ENCODE measurements at regions not wholly inside any gene's neighbourhood (a gene's known extent, or its start where the extent isn't known, plus 50 kb on each side); places are given as distances from the start of the nearest gene placed in this dataset.
"Not testable (repeated sequence)": the region's sequence is repeated elsewhere in the genome, so short reads cannot be mapped to it uniquely, and the experiment has no call there.

DNA sequence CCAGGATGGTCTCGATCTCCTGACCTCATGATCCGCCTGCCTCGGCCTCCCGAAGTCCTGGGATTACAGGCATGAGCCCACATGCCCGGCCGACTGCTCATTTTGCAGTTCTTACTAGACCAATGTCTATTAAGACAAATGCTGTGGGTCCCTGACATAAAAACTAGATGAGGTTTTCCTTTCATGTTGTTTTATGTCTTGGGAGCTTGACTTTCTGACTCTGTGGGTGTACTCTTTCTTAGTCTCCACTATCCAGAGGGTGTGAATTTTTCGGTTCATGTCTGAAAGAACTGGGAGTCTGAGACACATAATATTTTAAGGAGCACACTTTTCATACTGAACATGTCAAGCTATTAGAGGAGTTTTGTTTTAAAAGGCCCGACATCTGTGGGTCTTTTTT lies 744.9 kb upstream of the B3GALT2 start:
- DNase-seq (ENCODE audit: low read depth in 2 of 2): no peak

DNA sequence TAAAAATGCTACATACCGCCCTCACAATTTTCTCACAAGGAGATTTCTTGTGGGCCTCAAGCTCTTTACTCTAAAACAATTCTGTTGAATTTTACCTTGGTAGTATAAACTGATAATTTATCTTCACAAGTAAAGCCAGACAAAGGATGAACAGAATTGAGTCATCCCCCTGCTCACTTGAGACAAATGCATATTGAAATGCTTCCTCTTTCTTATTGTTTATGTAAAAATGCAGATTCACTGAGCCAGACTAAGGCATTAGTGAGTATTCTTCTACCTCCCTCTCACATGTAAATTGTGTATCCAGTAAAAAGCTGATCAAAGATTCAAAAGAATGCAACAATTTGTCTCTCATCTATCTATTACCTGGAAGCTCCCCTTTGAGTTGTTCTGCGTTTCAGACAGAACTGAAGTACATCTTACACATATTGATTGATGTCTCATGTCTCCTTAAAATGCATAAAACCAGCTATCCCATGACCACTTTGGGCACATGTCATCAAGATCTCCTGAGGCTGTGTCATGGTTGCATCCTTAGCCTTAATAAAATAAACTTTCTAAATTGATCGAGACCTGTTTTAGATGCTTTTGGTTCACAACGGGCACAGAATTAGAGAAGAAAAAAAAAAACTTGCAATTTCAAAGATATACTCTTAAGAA lies 743.1 kb upstream of the B3GALT2 start:
- no peak for DNase-seq (ENCODE audit: low read depth in 2 of 2)

DNA sequence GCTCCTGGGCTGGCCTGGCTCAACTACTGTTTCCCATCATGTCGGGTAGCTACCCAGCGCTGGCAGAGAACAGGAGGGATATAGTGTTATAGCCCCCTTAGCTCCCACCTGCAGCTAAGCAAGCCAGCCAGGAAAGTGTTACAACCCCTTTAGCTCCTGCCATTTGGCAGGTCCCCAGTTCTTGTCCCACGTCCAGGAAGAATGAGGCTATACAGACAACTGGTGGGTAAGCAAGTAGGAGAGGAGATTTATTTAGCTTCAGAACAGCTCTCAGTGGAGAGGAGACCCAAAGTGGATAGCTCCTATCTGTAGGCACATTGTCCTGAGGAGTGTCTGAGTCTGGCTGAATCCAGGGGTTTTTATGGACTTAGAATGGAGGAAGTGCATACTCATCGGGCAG lies 741.1 kb upstream of the B3GALT2 start:
- no peak for DNase-seq (ENCODE audit: low read depth in 2 of 2)

DNA sequence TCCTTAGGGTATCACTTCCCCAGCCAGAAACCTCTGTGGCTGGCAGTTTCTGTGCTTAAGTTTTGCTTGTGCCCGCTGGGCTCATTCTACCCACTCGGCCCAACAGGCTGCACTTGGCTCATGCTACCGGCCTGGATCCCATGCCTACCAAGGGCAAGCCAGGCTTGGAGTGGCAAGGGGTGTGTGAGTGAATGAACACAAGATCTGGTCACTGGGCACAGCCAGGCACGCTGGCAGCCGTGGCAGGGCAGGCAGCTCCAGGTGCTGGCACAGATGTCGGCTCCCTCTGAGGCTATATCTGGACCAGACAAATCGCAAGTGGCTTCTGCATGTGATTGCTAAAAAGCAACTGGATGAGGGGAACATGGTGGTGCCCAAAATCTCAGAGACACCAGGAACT lies 740.5 kb upstream of the B3GALT2 start:
- DNase-seq (ENCODE audit: low read depth in 2 of 2): no peak

DNA sequence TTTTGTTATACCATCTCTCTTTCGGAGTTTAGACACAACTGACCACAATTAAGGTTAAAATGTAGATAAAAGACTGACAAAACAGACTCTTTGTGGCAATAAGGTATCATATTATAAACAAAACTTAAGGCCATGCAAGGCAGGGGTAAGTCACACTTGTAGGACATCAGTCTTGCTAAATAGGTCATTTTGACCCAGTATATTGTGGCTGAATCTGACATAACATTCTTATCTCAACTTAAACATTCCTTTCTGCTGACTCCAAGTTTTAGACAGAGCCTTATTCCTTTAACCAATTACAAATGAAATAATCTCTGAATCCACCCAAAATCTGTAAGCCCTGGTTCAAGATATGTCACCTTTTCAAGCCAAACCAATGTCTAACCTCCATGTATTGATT lies 733.4 kb upstream of the B3GALT2 start:
- no peak for DNase-seq (ENCODE audit: low read depth in 2 of 2)

DNA sequence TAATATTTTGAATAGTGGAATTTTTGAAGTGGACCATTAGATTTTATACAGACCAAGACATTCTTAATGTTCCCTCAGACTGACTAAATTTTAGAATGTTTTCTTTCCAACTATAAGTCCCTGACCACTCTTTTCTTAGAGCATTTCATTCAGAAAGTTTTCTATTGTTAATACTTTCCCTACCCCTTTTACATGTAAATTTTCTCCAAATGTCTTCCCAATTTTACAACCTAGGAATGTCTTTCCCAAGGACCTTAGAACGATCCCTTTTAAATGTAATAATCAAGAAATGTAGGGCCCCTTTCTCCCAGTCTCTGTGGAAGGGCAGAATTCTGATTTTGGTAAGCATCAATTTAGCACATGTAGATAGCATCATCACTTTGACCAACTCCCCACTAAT lies 730.0 kb upstream of the B3GALT2 start:
- no peak for DNase-seq (ENCODE audit: low read depth in 2 of 2)

DNA sequence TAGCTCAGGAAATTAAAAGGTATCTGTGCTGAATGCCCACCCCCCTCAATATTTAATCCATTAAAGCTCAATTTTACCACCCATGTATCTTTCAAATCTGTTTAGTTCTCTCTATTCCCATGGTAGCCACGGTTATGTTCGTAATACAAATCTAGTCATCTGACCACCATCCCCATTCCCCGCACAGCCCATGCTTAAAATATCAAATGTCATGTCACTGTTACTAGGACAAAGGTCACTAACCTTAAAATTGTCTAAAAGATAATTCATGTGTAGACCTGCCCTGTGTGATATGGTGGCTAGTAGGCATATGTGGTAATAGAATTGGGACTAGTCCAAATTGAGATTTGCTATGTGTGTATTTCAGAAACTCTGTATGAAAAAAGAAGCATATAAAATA lies 728.5 kb upstream of the B3GALT2 start:
- DNase-seq (ENCODE audit: low read depth in 2 of 2): no peak

DNA sequence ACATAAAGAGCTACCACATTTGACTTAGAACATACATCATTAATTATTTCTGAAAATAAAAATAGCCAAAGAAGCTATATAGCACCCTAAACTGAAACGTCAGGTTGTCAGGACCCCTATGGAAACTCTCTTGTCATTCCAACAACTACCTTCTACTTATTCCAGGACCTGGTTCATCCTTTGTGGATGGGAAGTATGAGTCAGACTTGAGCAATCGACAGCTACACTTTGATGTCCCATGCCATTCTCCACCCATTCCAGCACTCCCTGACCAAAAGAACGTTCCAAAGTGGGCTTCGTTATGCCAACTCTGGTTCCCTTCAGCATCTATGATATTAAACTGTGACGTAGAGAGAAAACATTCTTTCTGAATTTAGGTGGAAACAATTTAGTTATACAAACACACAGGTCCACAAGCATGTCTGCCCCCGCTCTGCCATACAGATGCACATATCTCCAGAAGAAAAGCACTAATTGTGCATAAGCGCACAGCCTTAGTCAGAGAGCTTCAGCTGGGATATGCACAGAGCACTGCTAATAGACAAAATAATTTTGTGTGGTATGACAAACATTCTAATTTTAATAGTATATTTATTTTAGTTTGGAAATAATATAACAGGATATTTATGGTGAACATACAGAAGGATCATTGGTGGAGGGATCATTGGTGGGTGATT lies 723.1 kb upstream of the B3GALT2 start:
- DNase-seq (ENCODE audit: low read depth in 2 of 2): no peak

DNA sequence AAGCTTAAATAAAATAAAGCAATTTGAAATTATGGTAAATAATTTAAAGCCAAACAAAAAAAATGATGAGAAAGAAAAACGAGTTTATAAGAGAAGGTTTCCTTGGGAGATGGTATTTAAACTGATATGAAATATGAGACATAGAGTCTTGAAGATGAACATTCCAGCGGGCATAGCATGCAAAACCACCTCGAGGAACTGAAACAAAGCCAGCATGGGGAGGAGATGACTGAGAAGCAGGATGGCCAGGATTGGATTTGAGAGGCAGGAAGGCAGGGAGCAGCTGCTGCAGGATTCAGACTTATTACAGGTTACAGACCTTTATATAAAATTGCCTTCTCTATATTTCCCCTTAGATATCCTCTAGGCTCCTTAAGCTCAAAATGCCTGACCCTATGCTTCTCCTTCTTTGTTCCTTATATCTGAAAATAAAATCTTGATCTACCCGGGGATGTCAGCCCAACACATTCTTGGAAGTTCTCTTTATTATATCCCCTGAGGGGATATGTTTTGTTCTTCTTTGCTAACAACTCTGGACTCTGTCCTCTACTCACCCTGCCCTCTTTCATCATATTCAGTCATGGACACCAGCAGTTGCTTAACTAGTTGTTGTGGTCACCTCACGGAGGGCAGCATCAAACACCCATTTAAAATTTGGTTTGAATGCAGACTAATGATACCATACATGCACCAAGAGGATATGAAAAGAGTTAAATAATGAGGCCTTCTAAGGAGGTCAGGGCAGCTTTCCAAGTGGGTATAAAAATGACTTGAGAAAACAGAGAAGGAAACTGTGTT lies 719.1 kb upstream of the B3GALT2 start:
- no peak for DNase-seq (ENCODE audit: low read depth in 2 of 2)

DNA sequence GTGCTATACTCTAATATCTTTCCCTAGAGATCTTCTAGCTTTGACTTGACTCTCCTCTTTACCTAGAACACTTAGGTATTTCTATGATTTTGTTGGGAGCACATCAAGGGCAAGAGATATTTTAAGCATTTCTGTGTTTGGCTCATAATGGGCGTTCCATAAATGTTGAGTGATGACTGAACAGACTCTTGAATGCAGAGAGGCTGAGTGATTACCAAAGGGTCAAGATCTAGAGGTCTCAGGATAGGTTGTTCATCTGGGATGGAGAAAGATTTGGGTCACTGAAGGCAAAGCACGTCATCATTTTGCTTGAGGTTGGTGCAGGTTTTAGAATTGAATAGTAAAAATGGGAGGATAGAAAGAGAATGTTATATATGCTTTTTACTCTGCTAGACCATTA lies 705.4 kb upstream of the B3GALT2 start:
- no peak for DNase-seq (ENCODE audit: low read depth in 2 of 2)

DNA sequence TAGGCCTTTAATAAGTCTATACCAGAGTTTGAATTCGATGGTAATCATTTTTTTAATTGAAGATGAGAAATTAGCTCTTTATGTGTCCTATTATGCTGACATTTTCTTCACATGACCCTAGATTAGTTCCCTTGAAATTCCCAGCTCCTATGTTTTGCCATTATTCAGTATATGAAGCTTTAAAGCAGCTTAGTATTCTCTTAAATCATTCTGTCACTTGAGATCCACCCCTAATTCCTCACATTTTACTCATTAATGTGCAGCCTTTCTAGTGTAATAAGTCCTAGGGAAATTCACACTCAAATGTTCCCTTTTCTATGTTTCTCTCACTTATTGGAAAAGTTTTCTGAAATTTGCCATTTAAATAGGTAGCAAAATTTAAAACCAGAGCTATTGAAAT lies 704.5 kb upstream of the B3GALT2 start:
- DNase-seq (ENCODE audit: low read depth in 2 of 2): peak; percentile 1 to 14

DNA sequence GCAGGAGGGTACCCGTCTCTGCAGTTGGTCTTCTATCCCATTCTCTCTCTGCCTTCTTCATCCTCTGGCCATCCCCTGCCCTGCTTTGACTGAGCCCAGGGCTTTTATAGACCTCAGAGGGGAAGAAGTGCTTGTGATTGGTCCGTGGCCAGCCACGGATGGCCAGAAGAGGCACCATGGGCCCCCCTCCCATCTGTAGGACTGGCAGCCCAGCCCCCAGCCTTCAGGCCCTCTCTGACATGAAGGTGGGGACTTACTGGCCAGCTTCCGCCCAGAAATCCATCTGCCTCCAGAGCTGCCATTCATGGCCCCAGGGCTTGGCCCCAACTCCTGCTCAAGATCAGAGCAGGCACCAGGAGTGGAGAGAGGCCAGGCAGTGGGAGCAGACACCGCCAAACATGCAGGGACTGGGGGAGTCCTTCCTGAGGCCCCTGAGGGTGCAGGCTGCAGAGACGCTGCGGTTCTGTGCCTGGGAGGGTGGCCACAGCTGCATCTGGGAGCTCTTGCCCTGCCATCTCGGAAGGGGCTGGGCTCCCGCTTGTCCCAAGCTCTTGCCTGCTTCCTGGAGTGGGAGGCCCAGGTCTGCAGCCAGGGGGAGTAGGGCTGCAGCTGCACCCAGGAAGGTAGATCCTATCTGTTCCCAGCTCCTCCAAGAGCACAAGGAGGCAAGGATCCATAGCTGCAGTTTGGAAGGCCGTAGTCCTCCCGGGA lies 698.6 kb upstream of the B3GALT2 start:
- DNase-seq (ENCODE audit: low read depth in 2 of 2): no peak

DNA sequence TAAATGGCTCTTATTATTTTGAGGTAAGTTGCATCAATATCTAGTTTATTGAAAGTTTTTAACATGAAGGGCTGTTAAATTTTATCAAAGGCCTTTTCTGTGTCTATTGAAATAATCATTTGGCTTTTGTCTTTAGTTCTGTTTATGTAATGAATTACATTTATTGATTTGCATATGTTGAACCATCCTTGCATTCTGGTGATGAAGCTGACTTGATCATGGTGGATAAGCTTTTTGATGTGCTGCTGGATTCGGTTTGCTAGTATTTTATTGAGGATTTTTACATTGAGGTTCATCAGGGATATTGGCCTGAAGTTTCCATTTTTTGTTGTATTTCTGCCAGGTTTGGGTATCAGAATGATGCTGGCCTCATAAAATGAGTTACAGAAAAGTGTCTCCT lies 691.5 kb upstream of the B3GALT2 start:
- DNase-seq (ENCODE audit: low read depth in 2 of 2): not testable (repeated sequence)

DNA sequence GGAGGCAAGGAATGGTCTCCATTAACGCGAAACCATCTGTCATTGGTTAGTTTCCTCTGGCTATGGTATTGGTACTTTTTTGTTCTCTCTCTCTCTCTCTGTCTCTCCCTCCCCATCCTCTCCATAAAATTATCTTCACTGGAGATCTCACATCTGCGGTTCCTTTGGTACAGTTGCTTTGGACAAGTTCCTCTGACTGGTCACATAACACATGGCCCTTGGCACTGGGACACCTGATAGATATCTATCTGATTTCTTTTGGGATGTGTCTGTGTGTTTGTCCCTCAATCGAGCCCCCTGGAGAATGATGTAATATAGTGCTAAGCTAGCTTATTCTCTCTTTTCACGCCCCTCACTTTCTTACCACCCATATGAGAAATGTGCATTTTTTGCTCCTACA lies 682.0 kb upstream of the B3GALT2 start:
- DNase-seq (ENCODE audit: low read depth in 2 of 2): no peak

DNA sequence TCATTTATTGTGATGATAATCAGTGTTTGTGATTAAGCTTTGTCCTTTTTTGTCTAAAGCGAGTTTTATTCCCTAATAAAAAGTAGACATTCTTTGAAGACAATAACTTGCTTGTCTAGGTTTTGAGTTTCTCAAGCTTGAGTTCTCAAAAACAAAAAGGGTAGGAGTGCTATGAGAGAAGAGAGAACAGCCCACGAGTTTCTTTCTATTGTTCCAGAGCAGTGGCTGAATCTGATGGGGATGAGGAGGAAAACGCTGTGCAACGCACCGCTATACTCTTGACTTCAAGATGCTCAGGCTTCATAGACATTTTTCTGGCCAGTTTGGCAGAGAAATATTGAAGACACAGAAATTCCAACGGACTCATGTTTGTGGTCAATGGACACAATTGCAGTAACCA lies 669.8 kb upstream of the B3GALT2 start:
- no peak for DNase-seq (ENCODE audit: low read depth in 2 of 2)

DNA sequence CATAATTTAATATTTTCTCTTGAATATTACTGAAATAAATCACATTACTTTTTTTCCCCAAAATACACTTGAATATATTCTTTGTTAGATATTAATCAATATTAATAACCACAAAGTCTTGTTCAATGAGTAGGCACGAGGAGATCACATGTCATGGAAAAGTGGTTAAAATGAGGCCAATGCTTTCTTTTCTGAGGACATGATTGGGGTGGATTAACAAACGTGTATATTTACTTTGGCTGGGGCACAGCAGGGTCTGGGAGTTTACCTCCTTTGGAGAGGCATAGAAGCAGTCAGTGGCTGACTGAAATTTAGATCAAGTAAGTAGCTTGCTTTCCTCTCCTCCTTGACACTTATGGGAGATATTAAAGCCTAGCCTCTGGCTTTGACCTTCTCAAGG lies 664.3 kb upstream of the B3GALT2 start:
- no peak for DNase-seq (ENCODE audit: low read depth in 2 of 2)

DNA sequence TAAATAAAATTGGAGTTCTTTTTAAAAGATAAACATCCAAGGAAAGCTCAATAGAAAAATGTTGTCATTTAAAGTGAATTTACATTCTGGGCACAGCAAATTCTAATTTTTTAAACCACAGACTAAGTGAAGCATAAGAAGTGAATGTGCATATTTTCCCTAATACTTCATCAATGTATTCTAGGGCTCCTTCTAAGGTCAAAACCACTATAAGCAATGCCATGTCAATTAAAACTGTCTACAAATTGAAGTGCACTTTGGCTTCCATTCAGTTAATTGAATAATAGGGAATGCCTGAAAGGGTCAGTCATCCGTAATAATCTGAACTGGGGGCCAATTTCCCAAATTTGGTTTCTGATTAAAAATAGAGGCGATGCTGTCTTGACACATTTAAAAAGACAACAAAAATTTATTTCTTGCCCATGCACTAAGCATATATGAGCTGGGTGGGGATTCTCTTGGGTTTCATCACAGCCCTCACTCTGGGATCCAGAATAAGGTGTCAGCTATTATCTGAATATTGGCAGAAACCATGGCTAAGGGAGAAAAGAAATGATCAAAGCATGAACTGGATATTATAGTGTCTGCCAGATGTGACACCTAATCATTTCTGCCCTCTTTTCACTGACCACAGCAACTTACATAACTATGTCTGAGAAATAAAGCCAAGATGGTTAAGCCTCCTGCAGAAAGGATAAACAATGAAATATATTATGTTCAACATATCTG lies 660.6 kb upstream of the B3GALT2 start:
- peak in 1 of 2 experiments; percentile 10 for DNase-seq (ENCODE audit: low read depth in 2 of 2)

DNA sequence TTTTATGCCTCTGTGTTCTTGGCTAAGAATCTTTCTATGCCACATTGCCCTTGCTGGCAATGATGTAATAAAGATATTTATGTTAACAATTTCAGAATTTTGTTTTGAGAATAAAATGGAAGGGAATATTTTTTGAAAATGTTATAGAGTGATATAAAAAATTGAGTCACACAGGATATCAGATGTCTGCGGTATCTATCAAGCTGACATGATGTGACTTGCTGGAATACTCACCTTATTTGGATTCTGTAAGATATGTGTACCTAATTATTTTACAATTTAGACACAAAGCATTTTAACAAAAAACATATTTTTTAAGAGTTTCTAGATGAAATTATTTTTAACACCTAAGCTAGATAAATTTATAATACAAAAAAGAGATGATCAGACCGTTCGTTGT lies 660.0 kb upstream of the B3GALT2 start:
- no peak for DNase-seq (ENCODE audit: low read depth in 2 of 2)

DNA sequence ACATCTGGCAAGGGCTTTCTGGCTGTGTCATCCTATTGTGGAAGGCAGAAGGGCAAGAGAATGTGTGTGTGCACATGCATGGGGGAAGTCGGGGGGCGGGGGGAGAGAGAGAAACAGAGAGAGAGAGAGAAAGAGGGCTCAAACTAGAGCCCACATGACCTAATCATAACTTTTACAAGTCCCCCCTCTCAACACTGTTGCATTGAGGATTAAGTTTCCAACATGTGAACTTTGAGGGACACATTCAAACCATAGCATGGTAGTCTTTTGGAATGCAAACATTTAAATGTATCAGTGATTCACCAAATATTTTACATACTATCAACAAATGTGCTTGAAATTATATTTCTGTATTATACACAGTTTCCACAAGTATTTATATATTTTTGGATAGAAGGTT lies 655.4 kb upstream of the B3GALT2 start:
- DNase-seq (ENCODE audit: low read depth in 2 of 2): peak in 1 of 2 experiments; percentile 8

DNA sequence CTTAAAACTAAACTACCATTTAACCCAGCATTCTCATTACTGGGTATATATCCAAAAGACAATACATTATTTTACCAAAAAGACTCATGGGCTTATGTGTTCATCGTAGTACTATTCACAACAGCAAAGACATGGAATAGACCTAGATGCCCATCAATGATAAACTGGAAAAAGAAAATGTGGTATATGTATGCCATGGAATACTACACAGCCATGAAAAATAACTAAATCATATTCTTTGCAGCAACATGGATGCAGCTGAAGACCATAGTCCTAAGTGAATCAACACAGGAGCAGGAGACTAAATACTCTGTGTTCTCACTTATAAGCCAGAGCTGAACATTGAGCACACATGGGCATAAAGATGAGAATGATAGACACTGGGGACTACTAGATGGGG lies 645.1 kb upstream of the B3GALT2 start:
- DNase-seq (ENCODE audit: low read depth in 2 of 2): no peak

DNA sequence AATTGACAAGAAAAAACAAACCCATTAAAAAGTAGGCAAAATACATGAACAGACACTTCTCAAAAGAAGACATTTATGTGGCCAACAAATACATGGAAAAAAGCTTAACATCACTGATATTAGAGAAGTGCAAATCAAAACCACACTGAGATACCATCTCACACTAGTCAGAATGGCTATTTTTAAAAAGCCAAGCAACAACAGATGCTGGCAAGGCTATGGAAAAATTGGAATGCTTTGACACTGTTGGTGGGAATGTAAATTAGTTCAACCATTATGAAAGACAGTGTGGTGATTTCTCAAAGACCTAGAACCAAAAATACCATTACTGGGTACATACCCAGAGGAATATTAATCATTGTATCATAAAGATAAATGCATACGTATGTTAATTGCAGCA lies 641.1 kb upstream of the B3GALT2 start:
- no peak for DNase-seq (ENCODE audit: low read depth in 2 of 2)

DNA sequence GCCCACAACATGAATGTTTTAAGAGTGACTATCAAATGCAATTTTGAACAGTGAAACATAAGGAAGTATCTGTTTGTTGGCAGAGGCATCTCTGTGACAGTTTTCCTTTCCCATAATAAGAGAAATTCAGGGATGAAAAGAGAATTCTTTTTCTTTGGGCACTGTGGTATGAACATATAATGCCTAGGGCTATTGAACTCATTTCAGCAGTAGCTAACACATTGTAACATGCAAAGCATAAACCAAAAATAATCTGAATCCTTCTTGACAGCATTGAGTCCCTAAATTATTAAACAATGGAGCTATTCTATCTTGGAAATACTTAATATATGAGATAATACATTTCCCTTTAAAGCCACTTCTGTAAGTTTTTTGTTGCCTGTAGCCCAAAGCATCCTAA lies 633.0 kb upstream of the B3GALT2 start:
- DNase-seq (ENCODE audit: low read depth in 2 of 2): no peak
